ENCODE measurements at regions not wholly inside any gene's neighbourhood (a gene's known extent, or its start where the extent isn't known, plus 50 kb on each side); places are given as distances from the start of the nearest gene placed in this dataset.

- H3K27ac ChIP-seq (replicated peaks): no peak overlapping the region
- no peaks in the 10 kb centered on the region for H3K27me3 ChIP-seq (ENCODE audit: low read depth)
- peaks cover 23% of the 10 kb centered on the region for H3K4me1 ChIP-seq
- DNase-seq: no peak
- H3K9me3 ChIP-seq (replicated peaks): no peaks in the 10 kb centered on the region
- H3K4me3 ChIP-seq: no peak overlapping the region
- no peak for TF ChIP-seq CTCF (IDR thresholded peaks at IDR 0.05; ENCODE audit: borderline replicate concordance)
- intact Hi-C loops (cut with micrococcal nuclease): no loop called here
- peaks cover 27% of the 10 kb centered on the region for H3K36me3 ChIP-seq
These were observed 230.1 kb upstream of the TPM1 start for GRCh38 chr15:62812515-62812835.

GRCh38 chr15:62816342-62817069 lies 226.0 kb upstream of the TPM1 start:
- Histone ChIP-seq H3K36me3 (peaks cover 20% of the 10 kb centered on the region), H3K27ac (replicated peaks) (peak overlapping the region; percentile 81), H3K9me3 (replicated peaks) (no peaks in the 10 kb centered on the region), H3K4me3 (peak overlapping the region; percentile 35), H3K27me3 (ENCODE audit: low read depth) (no peaks in the 10 kb centered on the region), H3K4me1 (peaks cover 42% of the 10 kb centered on the region)
- intact Hi-C loops (cut with micrococcal nuclease): no loop called here
- TF ChIP-seq CTCF (IDR thresholded peaks at IDR 0.05; ENCODE audit: borderline replicate concordance): no peak
- DNase-seq: no peak

- Histone ChIP-seq H3K4me1 (peaks cover 50% of the 10 kb centered on the region), H3K9me3 (replicated peaks) (no peaks in the 10 kb centered on the region), H3K4me3 (no peak overlapping the region), H3K36me3 (peaks cover 29% of the 10 kb centered on the region), H3K27ac (replicated peaks) (no peak overlapping the region), H3K27me3 (ENCODE audit: low read depth) (no peaks in the 10 kb centered on the region)
- DNase-seq: no peak
- intact Hi-C loops (cut with micrococcal nuclease): no loop called here
- no peak for TF ChIP-seq CTCF (IDR thresholded peaks at IDR 0.05; ENCODE audit: borderline replicate concordance)
These were observed 223.9 kb upstream of the TPM1 start for GRCh38 chr15:62818691-62819090.

GRCh38 chr15:62821384-62822131 lies 221.0 kb upstream of the TPM1 start:
- H3K4me3 ChIP-seq: no peak overlapping the region
- no peaks in the 10 kb centered on the region for H3K9me3 ChIP-seq (replicated peaks)

GRCh38 chr15:62822228-62822627 lies 220.3 kb upstream of the TPM1 start:
- no peak for DNase-seq
- H3K4me3 ChIP-seq: no peak overlapping the region
- no peaks in the 10 kb centered on the region for H3K27me3 ChIP-seq (ENCODE audit: low read depth)
- peaks cover 29% of the 10 kb centered on the region for H3K36me3 ChIP-seq
- H3K27ac ChIP-seq (replicated peaks): no peak overlapping the region
- TF ChIP-seq CTCF (IDR thresholded peaks at IDR 0.05; ENCODE audit: borderline replicate concordance): no peak
- peaks cover 43% of the 10 kb centered on the region for H3K4me1 ChIP-seq
- no peaks in the 10 kb centered on the region for H3K9me3 ChIP-seq (replicated peaks)
- intact Hi-C loops (cut with micrococcal nuclease): no loop called here

More at GRCh38 chr15:62821384-62822131, 221.0 kb upstream of the TPM1 start:
- no peak for TF ChIP-seq CTCF (IDR thresholded peaks at IDR 0.05; ENCODE audit: borderline replicate concordance)
- Histone ChIP-seq H3K27me3 (ENCODE audit: low read depth) (no peaks in the 10 kb centered on the region), H3K36me3 (peaks cover 29% of the 10 kb centered on the region), H3K4me1 (peaks cover 50% of the 10 kb centered on the region), H3K27ac (replicated peaks) (no peak overlapping the region)
- DNase-seq: no peak
- intact Hi-C loops (cut with micrococcal nuclease): no loop called here
